ENCODE measurements at regions not wholly inside any gene's neighbourhood (a gene's known extent, or its start where the extent isn't known, plus 50 kb on each side); places are given as distances from the start of the nearest gene placed in this dataset.
"Not testable (repeated sequence)": the region's sequence is repeated elsewhere in the genome, so short reads cannot be mapped to it uniquely, and the experiment has no call there.

GRCh38 chr16:17555176-17555575, 84.4 kb upstream of the XYLT1 start:
- Histone ChIP-seq H3K4me1 (ENCODE audit: control insufficient read depth in 1 of 2, insufficient read depth in 2 of 2, low read length in 2 of 2) (no peaks in the 10 kb centered on the region), H3K36me3 (ENCODE audit: control insufficient read depth in 1 of 2, insufficient read depth in 2 of 2, low read length in 1 of 2) (no peaks in the 10 kb centered on the region), H3K4me3 (ENCODE audit: low read length in 2 of 2) (no peak overlapping the region), H3K27ac (ENCODE audit: low read depth in 1 of 2, low read length in 2 of 2) (no peak overlapping the region), H3K27me3 (ENCODE audit: control insufficient read depth in 1 of 2, insufficient read depth in 2 of 2, low read length in 1 of 2) (no peaks in the 10 kb centered on the region), H3K9me3 (ENCODE audit: control insufficient read depth, low read length) (no peaks in the 10 kb centered on the region)
- intact Hi-C loops (cut with DNase I) = no loop called here
- 69 to 70% methylated on average over 5 of the region's 5 CpGs for WGBS, 2 donors
- ATAC-seq (ENCODE audit: low FRiP score) = no peak
- DNase-seq = no peak

- no peaks in the 10 kb centered on the region for H3K27me3 ChIP-seq (ENCODE audit: control insufficient read depth in 1 of 2, insufficient read depth in 2 of 2, low read length in 1 of 2)
- DNase-seq = no peak
- H3K4me3 ChIP-seq (ENCODE audit: low read length in 2 of 2) = no peak overlapping the region
- ATAC-seq (ENCODE audit: low FRiP score) = no peak
- H3K36me3 ChIP-seq (ENCODE audit: control insufficient read depth in 1 of 2, insufficient read depth in 2 of 2, low read length in 1 of 2) = no peaks in the 10 kb centered on the region
- no peaks in the 10 kb centered on the region for H3K4me1 ChIP-seq (ENCODE audit: control insufficient read depth in 1 of 2, insufficient read depth in 2 of 2, low read length in 2 of 2)
- H3K27ac ChIP-seq (ENCODE audit: low read depth in 1 of 2, low read length in 2 of 2) = no peak overlapping the region
- intact Hi-C loops (cut with DNase I) = no loop called here
- 84 to 87% methylated on average over 5 of the region's 5 CpGs for WGBS, 2 donors
- no peaks in the 10 kb centered on the region for H3K9me3 ChIP-seq (ENCODE audit: control insufficient read depth, low read length)
Measured at GRCh38 chr16:17552351-17552750, 81.6 kb upstream of the XYLT1 start.

DNA sequence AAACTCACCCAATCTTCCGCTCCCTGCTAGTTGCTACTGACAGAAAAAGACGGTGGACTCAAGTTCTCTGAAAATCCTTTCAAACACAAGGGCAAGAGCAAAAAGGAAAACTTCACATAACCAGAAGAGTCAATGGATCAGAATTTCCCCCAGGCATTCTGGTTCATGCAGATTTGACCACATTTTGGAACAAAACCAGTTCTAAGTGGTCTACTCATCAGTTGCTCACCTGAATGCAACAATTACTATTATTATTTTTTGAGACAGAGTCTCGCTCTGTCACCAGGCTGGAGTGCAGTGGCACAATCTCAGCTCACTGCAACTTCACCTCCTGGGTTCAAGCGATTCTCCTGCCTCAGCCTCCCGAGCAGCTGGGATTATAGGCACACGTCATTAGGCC, 80.9 kb upstream of the XYLT1 start:
- intact Hi-C loops (cut with DNase I); H3K36me3 ChIP-seq (ENCODE audit: control insufficient read depth in 1 of 2, insufficient read depth in 2 of 2, low read length in 1 of 2); H3K27ac ChIP-seq (ENCODE audit: low read depth in 1 of 2, low read length in 2 of 2); ATAC-seq (ENCODE audit: low FRiP score); H3K27me3 ChIP-seq (ENCODE audit: control insufficient read depth in 1 of 2, insufficient read depth in 2 of 2, low read length in 1 of 2); H3K4me1 ChIP-seq (ENCODE audit: control insufficient read depth in 1 of 2, insufficient read depth in 2 of 2, low read length in 2 of 2); H3K9me3 ChIP-seq (ENCODE audit: control insufficient read depth, low read length); H3K4me3 ChIP-seq (ENCODE audit: low read length in 2 of 2); DNase-seq: not testable (repeated sequence)
- WGBS, 2 donors = 85 to 92% methylated on average over 6 of the region's 6 CpGs

DNA sequence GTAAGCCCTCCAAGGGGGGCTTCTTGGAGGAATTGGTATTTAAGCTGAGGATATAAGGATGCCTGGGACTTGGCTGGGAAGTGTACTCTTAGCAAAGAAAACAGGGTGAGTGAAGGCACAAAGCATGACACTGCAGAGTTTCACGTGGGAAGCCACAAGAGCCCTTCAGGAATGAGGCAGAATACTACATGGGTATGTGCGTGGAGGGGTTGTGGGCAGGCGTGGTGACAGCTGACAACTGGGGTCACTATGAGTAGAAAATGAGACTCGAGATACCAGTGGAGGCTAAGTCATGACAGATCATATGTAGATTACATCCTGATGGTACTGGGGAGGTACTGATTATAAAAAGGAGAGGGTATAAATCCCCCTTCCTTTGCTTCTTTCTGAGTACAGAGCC, 78.1 kb upstream of the XYLT1 start:
- intact Hi-C loops (cut with DNase I) = no loop called here
- Histone ChIP-seq H3K27ac (ENCODE audit: low read depth in 1 of 2, low read length in 2 of 2) (no peak overlapping the region), H3K4me3 (ENCODE audit: low read length in 2 of 2) (no peak overlapping the region), H3K9me3 (ENCODE audit: control insufficient read depth, low read length) (no peaks in the 10 kb centered on the region), H3K27me3 (ENCODE audit: control insufficient read depth in 1 of 2, insufficient read depth in 2 of 2, low read length in 1 of 2) (no peaks in the 10 kb centered on the region), H3K4me1 (ENCODE audit: control insufficient read depth in 1 of 2, insufficient read depth in 2 of 2, low read length in 2 of 2) (no peaks in the 10 kb centered on the region), H3K36me3 (ENCODE audit: control insufficient read depth in 1 of 2, insufficient read depth in 2 of 2, low read length in 1 of 2) (no peaks in the 10 kb centered on the region)
- no peak for DNase-seq
- ATAC-seq (ENCODE audit: low FRiP score) = no peak
- whole genome bisulfite sequencing, 2 donors = 70 to 76% methylated on average over 4 of the region's 4 CpGs

DNA sequence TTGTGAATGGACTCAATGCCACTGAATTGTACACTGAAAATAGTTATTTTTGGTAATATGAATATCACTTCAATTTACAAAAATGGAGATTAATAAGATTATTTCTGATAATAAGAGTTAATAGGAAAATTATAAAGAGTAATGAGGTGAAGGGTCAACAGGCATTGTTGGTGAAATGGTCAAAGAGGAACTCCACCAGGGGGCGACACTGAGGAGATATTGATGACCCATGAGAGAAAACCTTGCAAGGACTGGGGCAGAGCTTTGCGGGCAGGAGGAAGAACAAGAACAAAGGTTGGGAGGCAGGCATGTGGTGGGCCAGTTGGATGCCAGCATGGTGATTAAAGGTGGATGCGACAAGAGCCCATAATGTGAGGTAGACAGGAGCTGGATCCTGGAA, 74.0 kb upstream of the XYLT1 start:
- Histone ChIP-seq H3K4me1 (ENCODE audit: control insufficient read depth in 1 of 2, insufficient read depth in 2 of 2, low read length in 2 of 2) (no peaks in the 10 kb centered on the region), H3K4me3 (ENCODE audit: low read length in 2 of 2) (no peak overlapping the region), H3K36me3 (ENCODE audit: control insufficient read depth in 1 of 2, insufficient read depth in 2 of 2, low read length in 1 of 2) (no peaks in the 10 kb centered on the region), H3K27me3 (ENCODE audit: control insufficient read depth in 1 of 2, insufficient read depth in 2 of 2, low read length in 1 of 2) (peaks cover 0 to 1% of the 10 kb centered on the region in 2 donors), H3K9me3 (ENCODE audit: control insufficient read depth, low read length) (no peaks in the 10 kb centered on the region), H3K27ac (ENCODE audit: low read depth in 1 of 2, low read length in 2 of 2) (no peak overlapping the region)
- DNase-seq = no peak
- intact Hi-C loops (cut with DNase I) = no loop called here
- no peak for ATAC-seq (ENCODE audit: low FRiP score)
- WGBS, 2 donors = 72 to 74% methylated on average over 3 of the region's 3 CpGs

- Histone ChIP-seq H3K36me3 (ENCODE audit: control insufficient read depth in 1 of 2, insufficient read depth in 2 of 2, low read length in 1 of 2) (no peaks in the 10 kb centered on the region), H3K4me3 (ENCODE audit: low read length in 2 of 2) (no peak overlapping the region), H3K27ac (ENCODE audit: low read depth in 1 of 2, low read length in 2 of 2) (no peak overlapping the region), H3K27me3 (ENCODE audit: control insufficient read depth in 1 of 2, insufficient read depth in 2 of 2, low read length in 1 of 2) (peaks cover 0 to 1% of the 10 kb centered on the region in 2 donors), H3K9me3 (ENCODE audit: control insufficient read depth, low read length) (no peaks in the 10 kb centered on the region), H3K4me1 (ENCODE audit: control insufficient read depth in 1 of 2, insufficient read depth in 2 of 2, low read length in 2 of 2) (no peaks in the 10 kb centered on the region)
- 93 to 94% methylated on average over 2 of the region's 2 CpGs for WGBS, 2 donors
- intact Hi-C loops (cut with DNase I) = no loop called here
- DNase-seq (no peak), ATAC-seq (ENCODE audit: low FRiP score) (no peak)
Measured at GRCh38 chr16:17544304-17544703, 73.5 kb upstream of the XYLT1 start.

DNA sequence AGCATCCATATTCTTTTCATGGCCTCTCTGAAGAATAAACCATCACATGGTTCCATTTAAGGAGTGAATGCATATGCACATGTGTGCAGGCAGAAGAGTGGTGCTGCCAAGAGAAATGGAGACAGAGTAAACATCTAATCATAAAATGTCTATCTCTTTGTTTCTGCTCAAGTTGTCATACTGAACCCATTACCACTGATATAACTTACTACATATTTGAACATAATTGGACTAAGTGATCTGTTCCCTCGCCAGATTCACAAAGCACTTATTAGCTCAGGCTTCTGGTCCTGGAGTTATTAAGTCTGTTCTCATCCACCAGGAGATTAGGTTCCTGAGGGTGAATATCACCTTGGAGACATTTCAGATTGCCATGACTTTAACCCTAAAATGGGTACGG, 72.3 kb upstream of the XYLT1 start:
- 91 to 94% methylated on average over 2 of the region's 2 CpGs for WGBS, 2 donors
- Histone ChIP-seq H3K27me3 (ENCODE audit: control insufficient read depth in 1 of 2, insufficient read depth in 2 of 2, low read length in 1 of 2) (peaks cover 0 to 1% of the 10 kb centered on the region in 2 donors), H3K9me3 (ENCODE audit: control insufficient read depth, low read length) (no peaks in the 10 kb centered on the region)

DNA sequence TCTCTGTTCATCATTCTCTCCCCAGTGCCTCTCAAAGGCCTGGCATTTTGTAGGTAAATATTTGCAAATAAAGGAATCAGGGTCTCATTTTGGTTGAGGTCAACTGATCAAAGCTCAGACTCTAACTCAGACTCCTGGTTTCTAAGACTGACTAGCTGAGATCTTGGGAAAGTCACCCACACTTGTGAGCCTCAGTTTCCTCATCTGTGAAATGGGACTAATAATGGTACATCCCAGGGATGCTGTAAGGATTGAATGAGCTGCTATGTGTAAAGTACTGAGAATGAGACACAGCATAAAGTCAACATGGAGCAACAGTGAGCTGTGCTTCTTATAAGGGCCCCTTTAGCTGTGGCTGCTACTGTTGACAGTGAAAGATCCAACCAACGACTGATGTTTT, 70.6 kb upstream of the XYLT1 start:
- Histone ChIP-seq H3K27ac (ENCODE audit: low read depth in 1 of 2, low read length in 2 of 2) (no peak overlapping the region), H3K9me3 (ENCODE audit: control insufficient read depth, low read length) (no peaks in the 10 kb centered on the region), H3K4me3 (ENCODE audit: low read length in 2 of 2) (no peak overlapping the region), H3K27me3 (ENCODE audit: control insufficient read depth in 1 of 2, insufficient read depth in 2 of 2, low read length in 1 of 2) (peaks cover 0 to 1% of the 10 kb centered on the region in 2 donors), H3K4me1 (ENCODE audit: control insufficient read depth in 1 of 2, insufficient read depth in 2 of 2, low read length in 2 of 2) (no peaks in the 10 kb centered on the region), H3K36me3 (ENCODE audit: control insufficient read depth in 1 of 2, insufficient read depth in 2 of 2, low read length in 1 of 2) (no peaks in the 10 kb centered on the region)
- ATAC-seq (ENCODE audit: low FRiP score) (no peak), DNase-seq (no peak)
- 60 to 76% methylated on average over 1 of the region's 1 CpG for WGBS, 2 donors
- intact Hi-C loops (cut with DNase I) = no loop called here

More for the DNA sequence above, 72.3 kb upstream of the XYLT1 start:
- no peak for ATAC-seq (ENCODE audit: low FRiP score)
- H3K4me1 ChIP-seq (ENCODE audit: control insufficient read depth in 1 of 2, insufficient read depth in 2 of 2, low read length in 2 of 2) = no peaks in the 10 kb centered on the region
- H3K27ac ChIP-seq (ENCODE audit: low read depth in 1 of 2, low read length in 2 of 2) = no peak overlapping the region
- DNase-seq = no peak
- H3K36me3 ChIP-seq (ENCODE audit: control insufficient read depth in 1 of 2, insufficient read depth in 2 of 2, low read length in 1 of 2) = no peaks in the 10 kb centered on the region
- intact Hi-C loops (cut with DNase I) = no loop called here
- no peak overlapping the region for H3K4me3 ChIP-seq (ENCODE audit: low read length in 2 of 2)

DNA sequence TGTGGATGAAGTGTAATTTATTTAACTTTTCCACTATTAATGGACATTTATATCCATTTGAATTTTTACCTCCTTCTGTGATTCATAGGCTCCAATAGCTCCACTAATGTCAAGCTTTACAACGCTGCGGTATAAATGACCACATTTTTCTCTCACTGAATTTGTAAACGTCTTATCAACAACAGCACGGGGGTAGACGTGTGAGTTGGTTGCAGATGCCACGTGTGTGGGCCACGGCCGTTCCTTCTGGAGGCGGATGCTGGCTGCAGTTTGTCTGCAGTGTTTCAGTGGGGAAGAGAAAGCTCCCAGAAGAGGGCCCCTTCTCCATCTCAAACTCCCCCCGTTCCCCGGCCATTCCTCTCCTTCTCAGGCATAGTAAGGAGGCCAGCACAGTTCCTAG, 68.2 kb upstream of the XYLT1 start:
- no peaks in the 10 kb centered on the region for H3K36me3 ChIP-seq (ENCODE audit: control insufficient read depth in 1 of 2, insufficient read depth in 2 of 2, low read length in 1 of 2)
- no peaks in the 10 kb centered on the region for H3K4me1 ChIP-seq (ENCODE audit: control insufficient read depth in 1 of 2, insufficient read depth in 2 of 2, low read length in 2 of 2)
- no peak overlapping the region for H3K27ac ChIP-seq (ENCODE audit: low read depth in 1 of 2, low read length in 2 of 2)
- H3K9me3 ChIP-seq (ENCODE audit: control insufficient read depth, low read length) = no peaks in the 10 kb centered on the region
- intact Hi-C loops (cut with DNase I) = no loop called here
- H3K27me3 ChIP-seq (ENCODE audit: control insufficient read depth in 1 of 2, insufficient read depth in 2 of 2, low read length in 1 of 2) = peaks cover 0 to 1% of the 10 kb centered on the region in 2 donors
- H3K4me3 ChIP-seq (ENCODE audit: low read length in 2 of 2) = no peak overlapping the region
- no peak for DNase-seq
- no peak for ATAC-seq (ENCODE audit: low FRiP score)
- 57 to 66% methylated on average over 11 of the region's 11 CpGs for WGBS, 2 donors
